SK-N-SH (cell line): ENCODE measurements at regions not wholly inside any gene's neighbourhood (a gene's known extent, or its start where the extent isn't known, plus 50 kb on each side); places are given as distances from the start of the nearest gene placed in this dataset.

ENCODE experiments used
- CTCF ChIA-PET: fragments of 300-600, 350-600 bp; formaldehyde crosslinking; extraction: SDS; loops from one replicate; lab custom pipeline; 2021; lab: Yijun Ruan, JAX
- POLR2A ChIA-PET: fragments of 350-600 bp; sonication (Branson Sonifier 250); formaldehyde crosslinking; extraction: SDS; loops from one replicate; lab custom pipeline; 2020; ENCODE audit warnings: antibody characterized with exemption, inconsistent platforms; lab: Yijun Ruan, JAX
- DNase-seq: peaks from one replicate; pipeline ENCODE4 v3.0.0; 2012
- H2AFZ ChIP-seq: fragments of 200-600 bp; sonication (generic); 2 replicates; pipeline ENCODE4 v1.8.1; 2016; ENCODE audit warnings: antibody characterized with exemption, mild to moderate bottlenecking, low read depth
- H3F3A ChIP-seq: fragments of 200-600 bp; sonication (generic); replicated peaks from 2 replicates; pipeline ENCODE3; 2016; ENCODE audit warnings: antibody characterized with exemption, mild to moderate bottlenecking; ENCODE audit not compliant: insufficient read depth
- H3K27ac ChIP-seq, 2 experiments: fragments of 200-500 bp in 1 of 2; fragments of 200-600 bp in 1 of 2; sonication (Bioruptor generic) in 1 of 2; sonication (generic), shearing (Covaris generic) in 1 of 2; 2 replicates each; pipeline versions ENCODE4 v1.5.1 to v1.6.1; 2014 to 2016; ENCODE audit warnings: low read depth in 2 of 2, inconsistent platforms in 1 of 2, low read length in 1 of 2, mild to moderate bottlenecking in 1 of 2, mixed read lengths in 1 of 2
- H3K27me3 ChIP-seq: fragments of 200-600 bp; sonication (generic), shearing (Covaris generic); 2 replicates; pipeline ENCODE4 v1.6.1; 2016; ENCODE audit warnings: mixed run types; ENCODE audit not compliant: insufficient read depth
- H3K36me3 ChIP-seq, 2 experiments: fragments of 200-500 bp in 1 of 2; fragments of 200-600 bp in 1 of 2; sonication (Bioruptor generic) in 1 of 2; sonication (generic) in 1 of 2; replicated peaks in 1 of 2; 2 replicates each; pipeline versions ENCODE3 to v1.5.1; 2014 to 2016; ENCODE audit warnings: low read length in 1 of 2, mild to moderate bottlenecking in 1 of 2; ENCODE audit not compliant: insufficient read depth in 2 of 2, control insufficient read depth in 1 of 2
- H3K4me1 ChIP-seq, 2 experiments: fragments of 200-500 bp in 1 of 2; fragments of 200-600 bp in 1 of 2; sonication (Bioruptor generic) in 1 of 2; sonication (generic), shearing (Covaris generic) in 1 of 2; 2 replicates each; pipeline versions ENCODE4 v1.5.1 to v1.6.1; 2014 to 2016; ENCODE audit warnings: low read depth in 1 of 2, low read length in 1 of 2, mixed run types in 1 of 2; ENCODE audit not compliant: insufficient read depth in 2 of 2, control insufficient read depth in 1 of 2
- H3K4me2 ChIP-seq: fragments of 200-600 bp; sonication (generic), shearing (Covaris generic); 2 replicates; pipeline ENCODE4 v1.6.1; 2017; ENCODE audit warnings: mixed run types
- H3K4me3 ChIP-seq, 2 experiments: fragments of 200-500 bp in 1 of 2; fragments of 200-600 bp in 1 of 2; sonication (Bioruptor generic) in 1 of 2; sonication (generic), shearing (Covaris generic) in 1 of 2; 2 replicates each; pipeline versions ENCODE4 v1.5.1 to v1.8.1; 2014 to 2016; ENCODE audit warnings: low read depth in 2 of 2, inconsistent platforms in 1 of 2, low read length in 1 of 2, mild to moderate bottlenecking in 1 of 2, mixed read lengths in 1 of 2, moderate library complexity in 1 of 2
- H3K79me2 ChIP-seq: fragments of 200-600 bp; sonication (generic); 2 replicates; pipeline ENCODE4 v1.8.1; 2017; ENCODE audit warnings: mild to moderate bottlenecking; ENCODE audit not compliant: insufficient read depth
- H3K9ac ChIP-seq: fragments of 200-600 bp; sonication (generic); 2 replicates; pipeline ENCODE4 v1.6.1; 2017; ENCODE audit warnings: mixed run types
- H3K9me2 ChIP-seq: fragments of 200-600 bp; sonication (generic); 2 replicates; pipeline ENCODE4 v1.6.1; 2017; ENCODE audit warnings: mixed run types
- H3K9me3 ChIP-seq: fragments of 200-600 bp; sonication (generic); 2 replicates; pipeline ENCODE4 v1.6.1; 2017; ENCODE audit warnings: mixed run types, mild to moderate bottlenecking, moderate library complexity
- H4K20me1 ChIP-seq: fragments of 200-600 bp; sonication (generic); 2 replicates; pipeline ENCODE4 v1.6.1; 2017; ENCODE audit warnings: mild to moderate bottlenecking, mixed run types; ENCODE audit not compliant: insufficient read depth
- CHD2 ChIP-seq: fragments of 150-350 bp; IDR thresholded peaks from 2 replicates; pipeline ENCODE4 v1.6.1; 2018; ENCODE audit warnings: low read length; ENCODE audit not compliant: partially characterized antibody
- EP300 ChIP-seq, 2 experiments: IDR thresholded peaks; 2 replicates each; pipeline versions ENCODE4 v1.4.0 to v1.6.1; 2012; ENCODE audit warnings: borderline replicate concordance in 1 of 2, low read depth in 1 of 2, low read length in 1 of 2
- EZH2phosphoT487 ChIP-seq: fragments of 200-600 bp; sonication (generic); IDR thresholded peaks from 2 replicates; pipeline ENCODE4 v1.6.1; 2017; ENCODE audit warnings: low read depth, mixed run types, mild to moderate bottlenecking, antibody characterized with exemption, moderate library complexity, borderline replicate concordance
- FOSL2 ChIP-seq: IDR thresholded peaks from 2 replicates; pipeline ENCODE4 v1.4.0; 2012; ENCODE audit warnings: low read depth, mild to moderate bottlenecking, moderate library complexity, borderline replicate concordance
- GATA2 ChIP-seq: sonication (generic); formaldehyde crosslinking; IDR thresholded peaks from 2 replicates; pipeline ENCODE4 v1.5.0; 2020; ENCODE audit warnings: mild to moderate bottlenecking, missing genetic modification reagents
- JUND ChIP-seq: IDR thresholded peaks from 2 replicates; pipeline ENCODE4 v1.4.0; 2012
- MAX ChIP-seq: IDR thresholded peaks from 2 replicates; pipeline ENCODE4 v1.4.0; 2012; ENCODE audit warnings: low read depth
- MXI1 ChIP-seq: IDR thresholded peaks from 2 replicates; pipeline ENCODE4 v1.6.1; 2012; ENCODE audit warnings: mild to moderate bottlenecking, low read depth, low read length, improper control_type of control experiment
- NFIC ChIP-seq: IDR thresholded peaks from 2 replicates; pipeline ENCODE4 v1.4.0; 2012; ENCODE audit warnings: borderline replicate concordance
- NRF1 ChIP-seq: IDR thresholded peaks from 2 replicates; pipeline ENCODE4 v1.6.1; 2012; ENCODE audit warnings: low read depth, mild to moderate bottlenecking, low read length
- PBX3 ChIP-seq: IDR thresholded peaks from 2 replicates; pipeline ENCODE4; 2012
- RAD21 ChIP-seq: IDR thresholded peaks from 2 replicates; pipeline ENCODE4 v1.6.1; 2012; ENCODE audit warnings: mild to moderate bottlenecking, low read length
- REST ChIP-seq: IDR thresholded peaks from 2 replicates; pipeline ENCODE4 v1.6.1; 2012; ENCODE audit warnings: mild to moderate bottlenecking, low read depth, low read length, moderate library complexity
- RXRA ChIP-seq: IDR thresholded peaks from 2 replicates; pipeline ENCODE4 v1.4.0; 2012; ENCODE audit warnings: low read depth, mild to moderate bottlenecking, borderline replicate concordance
- TEAD4 ChIP-seq: IDR thresholded peaks from 2 replicates; pipeline ENCODE4 v1.4.0; 2012; ENCODE audit warnings: mild to moderate bottlenecking, borderline replicate concordance; ENCODE audit not compliant: insufficient read depth
- USF1 ChIP-seq: IDR thresholded peaks from 2 replicates; pipeline ENCODE4 v1.4.0; 2012; ENCODE audit warnings: low read depth, borderline replicate concordance
- USF2 ChIP-seq: fragments of 150-350 bp; IDR thresholded peaks from 2 replicates; pipeline ENCODE4 v1.6.1; 2017; ENCODE audit warnings: antibody characterized with exemption, low read length, low read depth, borderline replicate concordance
- YY1 ChIP-seq: IDR thresholded peaks from 2 replicates; pipeline ENCODE4 v1.4.0; 2012; ENCODE audit warnings: low read depth, mild to moderate bottlenecking
- ZBTB33 ChIP-seq: IDR thresholded peaks from 2 replicates; pipeline ENCODE4 v1.4.0; 2012; ENCODE audit warnings: low read depth, borderline replicate concordance
- WGBS: methylation state at CpG from one replicate; pipeline ENCODE4 v1.1.6; 2017; ENCODE audit warnings: low lambda C conversion rate; 5-methylcytosine and 5-hydroxymethylcytosine counted together

- no peak overlapping the region for H3K9ac ChIP-seq
- no peaks in the 10 kb centered on the region for H3K79me2 ChIP-seq
- no peaks in the 10 kb centered on the region for H3K36me3 ChIP-seq
- POLR2A ChIA-PET = no interaction called here
- no peak overlapping the region for H2AFZ ChIP-seq
- no peak overlapping the region for H3K27ac ChIP-seq
- TF ChIP-seq USF1 (no peak), FOSL2 (no peak), GATA2 (no peak), EP300 (IDR thresholded peaks at IDR 0.05; ENCODE audit: borderline replicate concordance in 1 of 2, low read depth in 1 of 2, low read length in 1 of 2) (no peak), MXI1 (no peak), NRF1 (no peak), JUND (no peak), EZH2phosphoT487 (no peak), REST (no peak), RXRA (no peak), NFIC (no peak), TEAD4 (no peak), CHD2 (no peak), MAX (no peak), RAD21 (no peak), YY1 (no peak), PBX3 (no peak), USF2 (no peak), ZBTB33 (no peak)
- TF ChIP-seq, all 33 proteins: peak for 0
- no peaks in the 10 kb centered on the region for H3K4me1 ChIP-seq
- H3K9me3 ChIP-seq = no peaks in the 10 kb centered on the region
- H3K27me3 ChIP-seq = no peaks in the 10 kb centered on the region
- DNase-seq = no peak
- no peaks in the 10 kb centered on the region for H3F3A ChIP-seq
- H3K9me2 ChIP-seq = no peaks in the 10 kb centered on the region
- 5% methylated on average over 2 of the region's 2 CpGs for WGBS
- H4K20me1 ChIP-seq = no peaks in the 10 kb centered on the region
- no peak overlapping the region for H3K4me3 ChIP-seq
- CTCF ChIA-PET = no interaction called here
- H3K4me2 ChIP-seq = no peak overlapping the region
Measured at GRCh38 chr4:158461336-158461735, 60.3 kb upstream of the RXFP1 start.
